Uterus (tissue), 3 donors: ENCODE measurements at regions not wholly inside any gene's neighbourhood (a gene's known extent, or its start where the extent isn't known, plus 50 kb on each side); places are given as distances from the start of the nearest gene placed in this dataset.

Source experiments
- DNase-seq, 2 donors: peaks; one replicate each; pipeline ENCODE4 v3.0.0-alpha.2; 2019 to 2020
- H3K27ac ChIP-seq, 2 donors: fragments of 200-600 bp; sonication (generic); 1 replicate in 1 of 2; 2 replicates in 1 of 2; pipeline ENCODE4 v1.5.1; 2016 to 2018
- H3K27me3 ChIP-seq, 2 donors: fragments of 200-600 bp; sonication (generic); one replicate each; pipeline ENCODE4 v1.5.1; 2018 to 2019; ENCODE audit warnings: control low read depth in 1 of 2
- H3K36me3 ChIP-seq, 2 donors: fragments of 200-600 bp; sonication (generic); one replicate each; pipeline ENCODE4 v1.5.1; 2019; ENCODE audit warnings: control low read depth in 1 of 2
- H3K4me1 ChIP-seq, 2 donors: fragments of 200-600 bp; sonication (generic); one replicate each; pipeline ENCODE4 v1.5.1; 2018 to 2019; ENCODE audit warnings: control low read depth in 1 of 2
- H3K4me3 ChIP-seq, 2 donors: fragments of 200-600 bp; sonication (generic); 1 replicate in 1 of 2; 2 replicates in 1 of 2; pipeline ENCODE4 v1.5.1; 2018 to 2019; ENCODE audit warnings: mild to moderate bottlenecking in 1 of 2
- H3K9me3 ChIP-seq, 2 donors: fragments of 200-600 bp; sonication (generic); one replicate each; pipeline ENCODE4 v1.5.1; 2019; ENCODE audit warnings: control low read depth in 1 of 2
- POLR2A ChIP-seq, 2 donors: fragments of 450-650 bp; IDR thresholded peaks; one replicate each; pipeline ENCODE4 v1.6.1; 2016; ENCODE audit warnings: antibody characterized with exemption in 2 of 2, mild to moderate bottlenecking in 1 of 2, moderate library complexity in 1 of 2
- intact Hi-C: fragments of 100-400 bp; cut with DNase I; formaldehyde crosslinking; loops from one replicate; pipeline ENCODE4 v1.15.1; 2023; ENCODE audit warnings: low total_unique reads
- TF ChIP-seq, protein P1 (sequence below), 4 experiments: fragments of 200-600 bp in 2 of 4; fragments of 450-650 bp in 2 of 4; sonication (generic) in 2 of 4; IDR thresholded peaks; one replicate each; pipeline ENCODE4 v1.5.1; 2016 to 2019; ENCODE audit warnings: antibody characterized with exemption in 4 of 4, mild to moderate bottlenecking in 2 of 4, moderate library complexity in 1 of 4
- donor health status: DM: yes; HTN: yes; CAD: no.

DNA sequence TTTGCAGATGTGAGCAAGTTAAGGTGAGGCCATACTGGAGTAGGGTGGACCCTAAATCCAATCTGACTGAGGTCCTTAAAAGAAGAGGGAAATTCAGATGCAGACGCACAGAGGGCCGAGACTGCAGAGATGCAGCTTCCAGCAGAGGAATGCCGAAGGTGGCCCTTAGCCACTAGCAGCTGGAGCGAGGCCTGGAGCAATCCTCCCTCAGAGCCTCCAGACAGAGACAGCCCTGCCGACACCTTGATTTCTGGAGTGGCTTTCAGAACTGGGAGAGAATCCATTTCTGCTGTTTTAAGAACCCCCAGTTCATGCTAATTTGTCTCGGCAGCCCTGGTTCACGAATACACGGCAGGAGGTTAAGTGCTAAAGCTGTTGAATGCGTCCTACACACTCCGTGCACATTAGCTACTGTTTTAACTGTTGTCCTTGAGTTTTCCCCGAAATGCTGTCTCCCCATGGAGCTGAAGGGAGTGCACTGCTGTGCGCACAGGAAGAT is 135.5 kb downstream of the IRF8 start:
- no peak overlapping the region for H3K4me3 ChIP-seq
- H3K27me3 ChIP-seq: peaks cover 0 to 4% of the 10 kb centered on the region in 2 donors
- H3K4me1 ChIP-seq: no peaks in the 10 kb centered on the region
- DNase-seq: no peak
- no peak overlapping the region for H3K27ac ChIP-seq
- H3K9me3 ChIP-seq: no peaks in the 10 kb centered on the region
- no peaks in the 10 kb centered on the region for H3K36me3 ChIP-seq
- intact Hi-C loops: no loop called here
- no peak for TF ChIP-seq POLR2A (IDR thresholded peaks at IDR 0.05)
- TF ChIP-seq, protein P1, sequence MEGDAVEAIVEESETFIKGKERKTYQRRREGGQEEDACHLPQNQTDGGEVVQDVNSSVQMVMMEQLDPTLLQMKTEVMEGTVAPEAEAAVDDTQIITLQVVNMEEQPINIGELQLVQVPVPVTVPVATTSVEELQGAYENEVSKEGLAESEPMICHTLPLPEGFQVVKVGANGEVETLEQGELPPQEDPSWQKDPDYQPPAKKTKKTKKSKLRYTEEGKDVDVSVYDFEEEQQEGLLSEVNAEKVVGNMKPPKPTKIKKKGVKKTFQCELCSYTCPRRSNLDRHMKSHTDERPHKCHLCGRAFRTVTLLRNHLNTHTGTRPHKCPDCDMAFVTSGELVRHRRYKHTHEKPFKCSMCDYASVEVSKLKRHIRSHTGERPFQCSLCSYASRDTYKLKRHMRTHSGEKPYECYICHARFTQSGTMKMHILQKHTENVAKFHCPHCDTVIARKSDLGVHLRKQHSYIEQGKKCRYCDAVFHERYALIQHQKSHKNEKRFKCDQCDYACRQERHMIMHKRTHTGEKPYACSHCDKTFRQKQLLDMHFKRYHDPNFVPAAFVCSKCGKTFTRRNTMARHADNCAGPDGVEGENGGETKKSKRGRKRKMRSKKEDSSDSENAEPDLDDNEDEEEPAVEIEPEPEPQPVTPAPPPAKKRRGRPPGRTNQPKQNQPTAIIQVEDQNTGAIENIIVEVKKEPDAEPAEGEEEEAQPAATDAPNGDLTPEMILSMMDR (IDR thresholded peaks at IDR 0.05): no peak

DNA sequence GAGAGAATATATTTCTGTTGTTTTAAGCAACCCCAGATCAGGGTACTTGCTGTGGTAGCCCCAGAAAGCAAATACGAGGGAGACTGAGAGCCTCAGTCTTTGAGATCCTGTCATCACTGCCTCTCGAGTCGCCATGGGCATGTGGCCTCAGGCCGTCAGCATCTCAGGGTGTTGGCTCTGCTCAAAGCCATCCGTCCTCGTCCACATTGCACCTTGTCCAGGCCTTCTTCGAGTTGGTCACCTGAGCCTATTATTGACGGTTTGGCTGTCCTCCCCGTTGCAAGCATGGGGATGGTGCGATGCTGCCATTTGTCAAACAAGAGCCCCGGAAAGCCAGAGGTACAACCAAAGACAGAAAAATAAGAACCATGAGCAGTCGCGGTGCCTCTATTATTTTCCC is 136.9 kb downstream of the IRF8 start:
- intact Hi-C loops: no loop called here
- Histone ChIP-seq H3K4me1 (no peaks in the 10 kb centered on the region), H3K9me3 (no peaks in the 10 kb centered on the region), H3K4me3 (no peak overlapping the region), H3K27ac (no peak overlapping the region), H3K27me3 (peaks cover 0 to 4% of the 10 kb centered on the region in 2 donors), H3K36me3 (no peaks in the 10 kb centered on the region)
- no peak for DNase-seq
- TF ChIP-seq POLR2A (IDR thresholded peaks at IDR 0.05): no peak
- TF ChIP-seq, protein P1 (IDR thresholded peaks at IDR 0.05): no peak

DNA sequence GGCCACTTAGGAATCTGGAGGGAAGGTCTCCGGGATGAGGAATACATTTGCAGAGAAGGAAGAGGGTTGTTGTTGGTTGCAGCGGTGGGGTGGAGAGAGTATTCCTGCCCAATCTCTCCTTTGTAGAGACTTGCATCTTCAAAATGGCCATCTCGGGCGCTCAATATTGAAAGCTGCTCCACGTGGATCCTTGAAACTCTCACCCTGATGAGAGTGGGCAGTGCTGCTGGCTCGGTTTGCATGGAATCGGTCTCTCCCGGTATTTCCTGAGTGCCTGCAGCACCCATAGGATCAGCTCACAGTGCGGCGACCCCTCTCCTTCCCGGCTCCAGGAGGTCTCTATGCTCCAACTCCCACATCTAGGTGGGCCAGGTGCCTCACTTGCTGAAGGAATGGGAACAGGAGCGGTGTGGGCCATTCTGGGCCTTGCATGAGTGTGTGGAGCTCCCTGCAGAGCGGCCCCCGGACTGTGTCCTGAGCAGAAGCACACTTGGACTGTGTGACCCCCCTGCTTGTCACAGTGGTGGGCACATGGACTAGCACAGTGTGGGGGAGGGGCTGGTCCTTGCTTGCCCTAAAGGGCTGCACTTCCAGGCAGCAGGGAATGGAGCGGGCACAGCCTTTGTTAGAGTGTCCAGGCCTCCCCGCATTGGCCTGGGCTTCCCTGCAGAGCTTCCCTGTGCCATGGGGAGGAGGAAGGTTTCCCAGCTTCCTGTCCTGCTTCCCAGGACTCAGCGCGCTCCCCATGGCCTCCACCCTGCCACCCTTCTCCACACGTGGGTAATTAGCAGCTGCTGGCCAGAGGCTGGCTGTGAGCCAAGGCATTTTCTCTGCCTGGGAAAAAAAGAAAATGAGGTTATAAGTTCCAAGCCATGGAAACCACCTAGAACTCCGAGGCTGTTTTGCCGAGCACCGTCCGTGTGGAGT is 139.3 kb downstream of the IRF8 start:
- no peak for TF ChIP-seq POLR2A (IDR thresholded peaks at IDR 0.05)
- TF ChIP-seq, protein P1 (IDR thresholded peaks at IDR 0.05): no peak
- Histone ChIP-seq H3K4me1 (no peaks in the 10 kb centered on the region), H3K9me3 (no peaks in the 10 kb centered on the region), H3K27me3 (no peaks in the 10 kb centered on the region), H3K27ac (no peak overlapping the region), H3K4me3 (no peak overlapping the region), H3K36me3 (no peaks in the 10 kb centered on the region)
- DNase-seq: no peak
- intact Hi-C loops: no loop called here

DNA sequence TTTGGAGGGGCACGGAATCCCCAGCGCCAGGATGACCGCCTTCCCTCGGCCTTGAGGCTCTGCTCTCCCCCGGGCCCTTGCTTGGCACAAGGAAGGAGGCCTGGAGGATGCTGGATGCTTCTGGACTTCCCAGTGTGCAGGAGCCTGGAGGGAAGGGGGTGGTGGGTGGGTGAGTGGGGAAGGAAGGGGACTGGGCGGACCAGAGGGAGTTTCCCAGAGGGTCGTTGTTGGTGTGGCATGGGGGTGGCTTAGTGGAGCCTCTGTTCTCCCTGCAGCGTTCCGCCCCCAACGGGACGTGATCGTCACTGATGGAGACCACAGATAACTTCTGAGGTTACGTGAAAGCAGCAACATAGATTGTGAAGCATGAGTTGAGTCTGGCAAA is 140.0 kb downstream of the IRF8 start:
- intact Hi-C loops: no loop called here
- H3K4me1 ChIP-seq: no peaks in the 10 kb centered on the region
- H3K27me3 ChIP-seq: no peaks in the 10 kb centered on the region
- TF ChIP-seq, protein P1 (IDR thresholded peaks at IDR 0.05): no peak
- TF ChIP-seq POLR2A (IDR thresholded peaks at IDR 0.05): no peak
- no peaks in the 10 kb centered on the region for H3K9me3 ChIP-seq
- no peak for DNase-seq
- H3K36me3 ChIP-seq: no peaks in the 10 kb centered on the region
- no peak overlapping the region for H3K27ac ChIP-seq
- H3K4me3 ChIP-seq: no peak overlapping the region

DNA sequence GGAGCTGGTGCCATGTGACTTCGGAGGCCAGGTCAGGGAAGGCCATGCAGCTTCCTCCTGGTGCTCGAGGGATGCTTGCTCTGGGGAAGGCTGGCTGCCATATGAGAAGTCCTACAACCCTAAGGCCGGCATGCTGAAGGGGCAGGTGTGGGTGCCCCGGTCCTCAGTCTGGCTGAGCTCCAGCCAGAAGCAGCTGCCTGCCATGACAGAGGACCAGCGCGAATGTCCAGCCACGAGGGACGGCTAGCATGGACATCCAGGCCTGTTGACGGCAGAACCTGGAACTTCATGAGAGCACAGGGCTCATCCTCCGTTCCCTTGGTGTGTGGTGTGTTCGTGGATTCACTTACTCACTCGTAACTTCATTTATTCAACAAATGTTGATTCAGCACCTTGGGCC is 140.6 kb downstream of the IRF8 start:
- Histone ChIP-seq H3K36me3 (no peaks in the 10 kb centered on the region), H3K27ac (no peak overlapping the region), H3K27me3 (no peaks in the 10 kb centered on the region), H3K4me3 (no peak overlapping the region), H3K9me3 (no peaks in the 10 kb centered on the region), H3K4me1 (no peaks in the 10 kb centered on the region)
- intact Hi-C loops: no loop called here
- no peak for TF ChIP-seq POLR2A (IDR thresholded peaks at IDR 0.05)
- TF ChIP-seq, protein P1 (IDR thresholded peaks at IDR 0.05): no peak
- DNase-seq: no peak
